ENCODE measurements at regions not wholly inside any gene's neighbourhood (a gene's known extent, or its start where the extent isn't known, plus 50 kb on each side); places are given as distances from the start of the nearest gene placed in this dataset.

DNA sequence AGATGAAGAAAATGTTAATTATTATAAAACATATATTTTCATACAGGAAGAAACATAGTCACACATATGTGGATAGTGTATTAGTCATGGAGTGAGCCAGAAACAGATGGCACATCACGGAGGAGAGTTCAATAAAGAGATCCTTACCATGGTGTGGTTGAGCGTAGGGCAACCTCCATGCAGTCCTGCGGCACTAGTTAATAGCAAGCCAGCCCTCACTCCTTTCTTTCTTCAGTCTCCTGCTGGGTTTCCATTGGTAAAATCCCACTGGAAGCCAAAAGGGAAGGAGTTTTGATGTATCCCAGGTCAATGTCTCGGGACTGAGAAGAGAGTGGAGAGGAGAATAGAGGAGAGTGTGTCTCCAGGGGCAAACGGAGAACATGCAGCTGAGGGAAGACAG is 328.1 kb downstream of the NR4A2 start:
- Histone ChIP-seq H3K4me2 (ENCODE audit: low read length) (no peak overlapping the region), H3K9me3 (ENCODE audit: insufficient read depth, low read length) (no peaks in the 10 kb centered on the region), H3K27me3 (ENCODE audit: low read depth, low read length) (no peaks in the 10 kb centered on the region), H3K36me3 (replicated peaks; ENCODE audit: low read depth, low read length) (no peaks in the 10 kb centered on the region), H4K20me1 (ENCODE audit: insufficient read depth, low read length) (no peaks in the 10 kb centered on the region), H3K4me3 (ENCODE audit: low read length) (no peak overlapping the region), H3K79me2 (ENCODE audit: low read length) (no peaks in the 10 kb centered on the region), H3K9ac (ENCODE audit: low read length) (no peak overlapping the region), H2AFZ (ENCODE audit: low read depth, low read length) (0 out of 2 replicates have a peak overlapping the region, but pooled peaks have one; percentile 53), H3K27ac (ENCODE audit: low read length) (no peak overlapping the region), H3K4me1 (ENCODE audit: low read length) (peaks cover 8% of the 10 kb centered on the region)
- TF ChIP-seq, protein P1, sequence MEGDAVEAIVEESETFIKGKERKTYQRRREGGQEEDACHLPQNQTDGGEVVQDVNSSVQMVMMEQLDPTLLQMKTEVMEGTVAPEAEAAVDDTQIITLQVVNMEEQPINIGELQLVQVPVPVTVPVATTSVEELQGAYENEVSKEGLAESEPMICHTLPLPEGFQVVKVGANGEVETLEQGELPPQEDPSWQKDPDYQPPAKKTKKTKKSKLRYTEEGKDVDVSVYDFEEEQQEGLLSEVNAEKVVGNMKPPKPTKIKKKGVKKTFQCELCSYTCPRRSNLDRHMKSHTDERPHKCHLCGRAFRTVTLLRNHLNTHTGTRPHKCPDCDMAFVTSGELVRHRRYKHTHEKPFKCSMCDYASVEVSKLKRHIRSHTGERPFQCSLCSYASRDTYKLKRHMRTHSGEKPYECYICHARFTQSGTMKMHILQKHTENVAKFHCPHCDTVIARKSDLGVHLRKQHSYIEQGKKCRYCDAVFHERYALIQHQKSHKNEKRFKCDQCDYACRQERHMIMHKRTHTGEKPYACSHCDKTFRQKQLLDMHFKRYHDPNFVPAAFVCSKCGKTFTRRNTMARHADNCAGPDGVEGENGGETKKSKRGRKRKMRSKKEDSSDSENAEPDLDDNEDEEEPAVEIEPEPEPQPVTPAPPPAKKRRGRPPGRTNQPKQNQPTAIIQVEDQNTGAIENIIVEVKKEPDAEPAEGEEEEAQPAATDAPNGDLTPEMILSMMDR (IDR thresholded peaks at IDR 0.05; ENCODE audit: low read depth, low read length) = no peak
- TF ChIP-seq EZH2phosphoT487 (IDR thresholded peaks at IDR 0.05; ENCODE audit: low read depth) = no peak

DNA sequence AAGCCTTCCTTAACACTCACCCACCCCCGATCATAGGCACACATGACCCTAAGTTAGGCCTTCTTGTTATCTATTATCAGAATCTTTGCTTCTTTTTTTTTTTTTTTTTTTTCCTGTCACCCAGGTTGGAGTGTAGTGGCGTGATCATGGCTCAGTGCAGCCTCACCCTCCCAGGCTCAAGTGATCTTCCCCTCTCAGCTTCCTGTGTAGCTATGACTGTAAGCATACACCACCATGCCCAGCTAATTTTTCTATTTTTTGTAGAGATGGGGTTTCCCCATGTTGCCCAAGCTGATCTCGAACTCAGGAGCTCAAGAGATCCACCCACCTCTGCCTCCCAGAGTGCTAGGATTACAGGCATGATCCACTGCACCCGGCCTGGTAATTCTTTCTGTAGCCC is 328.7 kb downstream of the NR4A2 start:
- Histone ChIP-seq H3K27me3 (ENCODE audit: low read depth, low read length) (no peaks in the 10 kb centered on the region), H3K4me2 (ENCODE audit: low read length) (peak overlapping the region; percentile 23; the same call in 1 of the 2 replicates), H2AFZ (ENCODE audit: low read depth, low read length) (peak overlapping the region; percentile 63; the same call in 1 of the 2 replicates), H3K9me3 (ENCODE audit: insufficient read depth, low read length) (no peaks in the 10 kb centered on the region), H3K27ac (ENCODE audit: low read length) (no peak overlapping the region), H3K79me2 (ENCODE audit: low read length) (no peaks in the 10 kb centered on the region), H3K4me1 (ENCODE audit: low read length) (peaks cover 8% of the 10 kb centered on the region), H3K4me3 (ENCODE audit: low read length) (no peak overlapping the region), H3K9ac (ENCODE audit: low read length) (no peak overlapping the region), H4K20me1 (ENCODE audit: insufficient read depth, low read length) (no peaks in the 10 kb centered on the region), H3K36me3 (replicated peaks; ENCODE audit: low read depth, low read length) (no peaks in the 10 kb centered on the region)
- TF ChIP-seq, protein P1 (IDR thresholded peaks at IDR 0.05; ENCODE audit: low read depth, low read length) = no peak
- TF ChIP-seq EZH2phosphoT487 (IDR thresholded peaks at IDR 0.05; ENCODE audit: low read depth) = no peak

DNA sequence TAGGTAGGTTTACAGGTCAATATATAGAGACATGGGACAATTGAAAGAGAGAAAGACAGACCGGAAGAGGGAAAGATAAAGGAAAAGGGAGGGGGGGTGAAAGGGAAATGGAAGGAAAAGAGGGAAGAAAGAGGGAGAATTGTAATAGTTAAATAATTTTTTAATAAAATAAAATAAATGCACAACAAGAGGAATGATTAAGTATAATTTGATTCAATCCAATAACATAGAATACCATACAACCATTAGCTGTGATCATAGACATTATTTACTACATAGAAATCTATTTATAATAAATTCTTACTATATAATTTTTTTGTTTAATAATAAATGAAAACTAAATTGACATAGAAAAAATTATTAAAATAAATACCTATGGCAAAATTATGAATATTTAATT is 330.7 kb downstream of the NR4A2 start:
- Histone ChIP-seq H3K79me2 (ENCODE audit: low read length) (no peaks in the 10 kb centered on the region), H3K36me3 (replicated peaks; ENCODE audit: low read depth, low read length) (no peaks in the 10 kb centered on the region), H3K9me3 (ENCODE audit: insufficient read depth, low read length) (no peaks in the 10 kb centered on the region), H3K27me3 (ENCODE audit: low read depth, low read length) (no peaks in the 10 kb centered on the region), H3K4me2 (ENCODE audit: low read length) (no peak overlapping the region), H2AFZ (ENCODE audit: low read depth, low read length) (no peak overlapping the region), H3K9ac (ENCODE audit: low read length) (no peak overlapping the region), H3K4me1 (ENCODE audit: low read length) (peaks cover 8% of the 10 kb centered on the region), H4K20me1 (ENCODE audit: insufficient read depth, low read length) (no peaks in the 10 kb centered on the region), H3K4me3 (ENCODE audit: low read length) (no peak overlapping the region), H3K27ac (ENCODE audit: low read length) (no peak overlapping the region)
- TF ChIP-seq, protein P1 (IDR thresholded peaks at IDR 0.05; ENCODE audit: low read depth, low read length) = no peak
- no peak for TF ChIP-seq EZH2phosphoT487 (IDR thresholded peaks at IDR 0.05; ENCODE audit: low read depth)

DNA sequence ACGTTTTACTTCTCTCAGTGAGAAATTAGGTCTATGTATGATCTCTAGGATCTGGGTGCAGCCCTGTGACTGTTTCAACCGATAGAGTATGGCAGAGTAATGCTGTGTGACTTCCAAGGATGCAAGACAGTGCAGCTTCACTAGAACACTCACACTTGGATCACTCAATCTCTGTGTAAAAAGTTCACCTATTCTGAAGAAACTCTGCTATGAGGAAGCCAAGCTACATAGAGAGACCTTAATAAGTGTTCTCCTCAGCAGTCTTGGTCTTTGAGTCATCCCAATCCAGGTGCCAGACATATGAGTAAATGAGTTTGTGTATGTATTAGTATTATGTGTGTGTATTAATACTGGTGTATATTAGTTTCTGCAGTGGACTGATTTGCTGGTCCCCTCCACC is 335.0 kb downstream of the NR4A2 start:
- H3K27ac ChIP-seq (ENCODE audit: low read length) = no peak overlapping the region
- no peak overlapping the region for H3K9ac ChIP-seq (ENCODE audit: low read length)
- no peaks in the 10 kb centered on the region for H4K20me1 ChIP-seq (ENCODE audit: insufficient read depth, low read length)
- H3K4me2 ChIP-seq (ENCODE audit: low read length) = no peak overlapping the region
- TF ChIP-seq, protein P1 (IDR thresholded peaks at IDR 0.05; ENCODE audit: low read depth, low read length) = no peak
- no peak for TF ChIP-seq EZH2phosphoT487 (IDR thresholded peaks at IDR 0.05; ENCODE audit: low read depth)
- no peak overlapping the region for H2AFZ ChIP-seq (ENCODE audit: low read depth, low read length)
- H3K4me3 ChIP-seq (ENCODE audit: low read length) = no peak overlapping the region
- H3K79me2 ChIP-seq (ENCODE audit: low read length) = no peaks in the 10 kb centered on the region
- H3K4me1 ChIP-seq (ENCODE audit: low read length) = no peaks in the 10 kb centered on the region
- no peaks in the 10 kb centered on the region for H3K27me3 ChIP-seq (ENCODE audit: low read depth, low read length)
- H3K9me3 ChIP-seq (ENCODE audit: insufficient read depth, low read length) = no peaks in the 10 kb centered on the region
- no peaks in the 10 kb centered on the region for H3K36me3 ChIP-seq (replicated peaks; ENCODE audit: low read depth, low read length)
